GM19397 (cell line): ENCODE measurements at regions not wholly inside any gene's neighbourhood (a gene's known extent, or its start where the extent isn't known, plus 50 kb on each side); places are given as distances from the start of the nearest gene placed in this dataset.

Experiments
- ATAC-seq: cut with Tn5 transposase; IDR thresholded peaks from one replicate; pipeline ENCODE4 v1.9.1; 2021; ENCODE audit warnings: mild to moderate bottlenecking, moderate library complexity; ENCODE audit not compliant: unreplicated experiment

- no peak for ATAC-seq
Measured at GRCh38 chr2:193980599-193980998, 1676.4 kb upstream of the SLC39A10 start.

GRCh38 chr2:193973781-193974180, 1683.2 kb upstream of the SLC39A10 start:
- ATAC-seq = no peak

GRCh38 chr2:193966590-193966989, 1690.4 kb upstream of the SLC39A10 start:
- ATAC-seq = no peak

GRCh38 chr2:193965263-193965662, 1691.8 kb upstream of the SLC39A10 start:
- no peak for ATAC-seq

GRCh38 chr2:193963472-193964119, 1693.4 kb upstream of the SLC39A10 start:
- ATAC-seq = no peak

GRCh38 chr2:193946806-193947205, 1710.2 kb upstream of the SLC39A10 start:
- no peak for ATAC-seq

GRCh38 chr2:193943406-193943960, 1713.5 kb upstream of the SLC39A10 start:
- ATAC-seq = no peak

GRCh38 chr2:193935114-193935513, 1721.9 kb upstream of the SLC39A10 start:
- ATAC-seq = no peak

GRCh38 chr2:193929131-193929530, 1727.9 kb upstream of the SLC39A10 start:
- ATAC-seq = no peak

- ATAC-seq = no peak
Measured at GRCh38 chr2:193907561-193907960, 1712.8 kb upstream of the TMEFF2 start.

- no peak for ATAC-seq
Measured at GRCh38 chr2:193900292-193900691, 1705.6 kb upstream of the TMEFF2 start.

- ATAC-seq = no peak
Measured at GRCh38 chr2:193895226-193895625, 1700.5 kb upstream of the TMEFF2 start.

GRCh38 chr2:193894081-193894480, 1699.3 kb upstream of the TMEFF2 start:
- no peak for ATAC-seq

GRCh38 chr2:193891023-193891422, 1696.3 kb upstream of the TMEFF2 start:
- no peak for ATAC-seq

- no peak for ATAC-seq
Measured at GRCh38 chr2:193885419-193885818, 1690.7 kb upstream of the TMEFF2 start.

- ATAC-seq = no peak
Measured at GRCh38 chr2:193883820-193884219, 1689.1 kb upstream of the TMEFF2 start.

GRCh38 chr2:193876980-193877379, 1682.2 kb upstream of the TMEFF2 start:
- no peak for ATAC-seq

- ATAC-seq = no peak
Measured at GRCh38 chr2:193869564-193869963, 1674.8 kb upstream of the TMEFF2 start.

- ATAC-seq = no peak
Measured at GRCh38 chr2:193868833-193869232, 1674.1 kb upstream of the TMEFF2 start.

- ATAC-seq = no peak
Measured at GRCh38 chr2:193868132-193868531, 1673.4 kb upstream of the TMEFF2 start.

GRCh38 chr2:193867454-193867853, 1672.7 kb upstream of the TMEFF2 start:
- no peak for ATAC-seq

- no peak for ATAC-seq
Measured at GRCh38 chr2:193861557-193861956, 1666.8 kb upstream of the TMEFF2 start.

- ATAC-seq = no peak
Measured at GRCh38 chr2:193847991-193848390, 1653.3 kb upstream of the TMEFF2 start.
